ENCODE measurements at regions not wholly inside any gene's neighbourhood (a gene's known extent, or its start where the extent isn't known, plus 50 kb on each side); places are given as distances from the start of the nearest gene placed in this dataset.
"Not testable (repeated sequence)": the region's sequence is repeated elsewhere in the genome, so short reads cannot be mapped to it uniquely, and the experiment has no call there.

GRCh38 chr15:98294126-98294525 is 333.6 kb downstream of the ARRDC4 start:
- Histone ChIP-seq H3K36me3 (no peaks in the 10 kb centered on the region), H3K9me3 (no peaks in the 10 kb centered on the region), H3K4me3 (no peak overlapping the region), H3K27ac (no peak overlapping the region), H3K27me3 (replicated peaks in 1 of 7) (peaks cover 0 to 62% (median 16%) of the 10 kb centered on the region in 7 donors), H3K4me1 (peaks cover 0 to 11% (median 7%) of the 10 kb centered on the region in 6 donors)
- intact Hi-C loops (cut with DNase I; ENCODE audit: low total_unique reads): no loop called here
- WGBS, 5 donors: 70 to 76% (median 71%) methylated on average over 7 of the region's 7 CpGs
- DNase-seq: no peak
- no peak for TF ChIP-seq POLR2A (IDR thresholded peaks at IDR 0.05)

DNA sequence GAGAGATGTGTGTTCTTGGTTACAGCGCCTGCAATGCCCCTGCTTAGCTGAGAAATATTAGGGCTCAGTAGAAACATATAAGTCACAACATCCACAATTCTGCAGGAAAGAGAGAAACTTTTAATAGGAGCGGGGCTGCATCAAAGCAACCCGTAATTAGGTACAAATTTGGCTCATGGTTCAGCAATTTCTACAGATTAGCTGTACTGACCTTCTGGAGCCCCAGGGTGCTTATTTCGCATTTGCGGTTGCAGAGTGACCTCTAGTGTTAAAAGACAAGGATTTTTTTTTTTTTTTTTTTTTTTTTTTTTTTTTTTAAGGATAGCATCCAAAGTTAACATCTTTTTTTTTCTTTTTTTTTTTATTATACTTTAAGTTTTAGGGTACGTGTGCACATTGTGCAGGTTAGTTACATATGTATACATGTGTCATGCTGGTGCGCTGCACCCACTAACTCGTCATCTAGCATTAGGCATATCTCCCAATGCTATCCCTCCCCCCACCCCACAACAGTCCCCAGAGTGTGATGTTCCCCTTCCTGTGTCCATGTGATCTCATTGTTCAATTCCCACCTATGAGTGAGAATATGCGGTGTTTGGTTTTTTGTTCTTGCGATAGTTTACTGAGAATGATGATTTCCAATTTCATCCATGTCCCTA is 334.7 kb downstream of the ARRDC4 start:
- intact Hi-C loops (cut with DNase I; ENCODE audit: low total_unique reads): loop anchor here (5.0 kb wide), 1 partner anchor 388 kb away; no protein-coding TSS in a partner anchor
- H3K36me3 ChIP-seq, H3K9me3 ChIP-seq, H3K4me3 ChIP-seq, H3K27ac ChIP-seq, DNase-seq: not testable (repeated sequence)
- H3K4me1 ChIP-seq: peaks cover 0 to 11% (median 7%) of the 10 kb centered on the region in 6 donors
- peaks cover 0 to 55% (median 16%) of the 10 kb centered on the region in 7 donors for H3K27me3 ChIP-seq (replicated peaks in 1 of 7)
- 28 to 43% (median 38%) methylated on average over 8 to 10 of the region's 10 CpGs for WGBS, 5 donors

GRCh38 chr15:98296653-98297052 is 336.1 kb downstream of the ARRDC4 start:
- Histone ChIP-seq H3K27me3 (replicated peaks in 1 of 7) (peaks cover 0 to 51% (median 12%) of the 10 kb centered on the region in 7 donors), H3K4me1 (peaks cover 0 to 11% (median 7%) of the 10 kb centered on the region in 6 donors), H3K4me3 (no peak overlapping the region), H3K27ac (no peak overlapping the region), H3K9me3 (no peaks in the 10 kb centered on the region), H3K36me3 (no peaks in the 10 kb centered on the region)
- intact Hi-C loops (cut with DNase I; ENCODE audit: low total_unique reads): loop anchor here (5.0 kb wide), 1 partner anchor 389 kb away; no protein-coding TSS in a partner anchor
- no peak for DNase-seq
- 60 to 85% (median 71%) methylated on average over 4 of the region's 4 CpGs for WGBS, 5 donors
- no peak for TF ChIP-seq POLR2AphosphoS5 (IDR thresholded peaks at IDR 0.05)
- TF ChIP-seq, protein P1, sequence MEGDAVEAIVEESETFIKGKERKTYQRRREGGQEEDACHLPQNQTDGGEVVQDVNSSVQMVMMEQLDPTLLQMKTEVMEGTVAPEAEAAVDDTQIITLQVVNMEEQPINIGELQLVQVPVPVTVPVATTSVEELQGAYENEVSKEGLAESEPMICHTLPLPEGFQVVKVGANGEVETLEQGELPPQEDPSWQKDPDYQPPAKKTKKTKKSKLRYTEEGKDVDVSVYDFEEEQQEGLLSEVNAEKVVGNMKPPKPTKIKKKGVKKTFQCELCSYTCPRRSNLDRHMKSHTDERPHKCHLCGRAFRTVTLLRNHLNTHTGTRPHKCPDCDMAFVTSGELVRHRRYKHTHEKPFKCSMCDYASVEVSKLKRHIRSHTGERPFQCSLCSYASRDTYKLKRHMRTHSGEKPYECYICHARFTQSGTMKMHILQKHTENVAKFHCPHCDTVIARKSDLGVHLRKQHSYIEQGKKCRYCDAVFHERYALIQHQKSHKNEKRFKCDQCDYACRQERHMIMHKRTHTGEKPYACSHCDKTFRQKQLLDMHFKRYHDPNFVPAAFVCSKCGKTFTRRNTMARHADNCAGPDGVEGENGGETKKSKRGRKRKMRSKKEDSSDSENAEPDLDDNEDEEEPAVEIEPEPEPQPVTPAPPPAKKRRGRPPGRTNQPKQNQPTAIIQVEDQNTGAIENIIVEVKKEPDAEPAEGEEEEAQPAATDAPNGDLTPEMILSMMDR (IDR thresholded peaks at IDR 0.05 in 8 of 11, conservative IDR thresholded peaks at IDR 0.05 in 3 of 11): no peak
- TF ChIP-seq POLR2A (IDR thresholded peaks at IDR 0.05): no peak

DNA sequence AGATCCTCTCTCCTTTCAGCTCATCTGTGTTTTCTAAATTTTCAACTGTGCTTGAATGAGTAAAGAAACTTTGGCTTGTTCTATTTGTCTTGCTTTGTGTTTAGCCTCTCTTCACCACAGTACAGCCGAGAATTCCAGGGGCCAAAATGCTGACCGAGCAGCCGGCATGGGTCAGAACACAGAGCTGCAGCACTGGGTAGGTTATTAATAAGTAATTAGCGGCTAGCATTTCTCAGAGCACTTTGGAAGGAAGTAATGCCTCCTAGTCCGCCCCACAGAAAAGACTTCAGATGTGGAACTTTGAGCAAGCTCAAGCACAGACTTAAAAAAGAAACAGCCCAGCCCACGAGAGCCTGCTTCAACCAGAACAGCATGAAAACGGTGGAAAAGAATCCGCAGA is 343.9 kb downstream of the ARRDC4 start:
- TF ChIP-seq POLR2A (IDR thresholded peaks at IDR 0.05): no peak
- TF ChIP-seq, protein P1 (IDR thresholded peaks at IDR 0.05 in 8 of 11, conservative IDR thresholded peaks at IDR 0.05 in 3 of 11): no peak
- TF ChIP-seq POLR2AphosphoS5 (IDR thresholded peaks at IDR 0.05): no peak
- Histone ChIP-seq H3K27ac (no peak overlapping the region), H3K9me3 (peaks cover 0 to 7% (median 0%) of the 10 kb centered on the region in 8 donors), H3K4me3 (no peak overlapping the region), H3K4me1 (no peaks in the 10 kb centered on the region), H3K27me3 (replicated peaks in 1 of 7) (peaks cover 0 to 33% (median 0%) of the 10 kb centered on the region in 7 donors), H3K36me3 (no peaks in the 10 kb centered on the region)
- no peak for DNase-seq
- intact Hi-C loops (cut with DNase I; ENCODE audit: low total_unique reads): no loop called here
- WGBS, 5 donors: 66 to 74% (median 73%) methylated on average over 8 of the region's 8 CpGs

GRCh38 chr15:98308117-98308516 is 340.2 kb upstream of the IGF1R start:
- peaks cover 0 to 5% (median 0%) of the 10 kb centered on the region in 6 donors for H3K4me1 ChIP-seq
- no peak overlapping the region for H3K27ac ChIP-seq
- intact Hi-C loops (cut with DNase I; ENCODE audit: low total_unique reads): no loop called here
- H3K36me3 ChIP-seq: no peaks in the 10 kb centered on the region
- TF ChIP-seq POLR2A (IDR thresholded peaks at IDR 0.05) (no peak), POLR2AphosphoS5 (IDR thresholded peaks at IDR 0.05) (no peak)
- TF ChIP-seq, protein P1 (IDR thresholded peaks at IDR 0.05 in 8 of 11, conservative IDR thresholded peaks at IDR 0.05 in 3 of 11): no peak
- DNase-seq: no peak
- WGBS, 5 donors: 80 to 93% (median 85%) methylated on average over 4 of the region's 4 CpGs
- H3K4me3 ChIP-seq: no peak overlapping the region
- H3K27me3 ChIP-seq (replicated peaks in 1 of 7): peaks cover 0 to 33% (median 0%) of the 10 kb centered on the region in 7 donors
- H3K9me3 ChIP-seq: peaks cover 0 to 7% (median 0%) of the 10 kb centered on the region in 8 donors

Measured in spleen (tissue), 11 donors.